GM21528 (cell line): ENCODE measurements at regions not wholly inside any gene's neighbourhood (a gene's known extent, or its start where the extent isn't known, plus 50 kb on each side); places are given as distances from the start of the nearest gene placed in this dataset.
"Not testable (repeated sequence)": the region's sequence is repeated elsewhere in the genome, so short reads cannot be mapped to it uniquely, and the experiment has no call there.

Experiments used
- ATAC-seq: cut with Tn5 transposase; IDR thresholded peaks from one replicate; pipeline ENCODE4 v1.9.1; 2021; ENCODE audit warnings: mild to moderate bottlenecking, moderate library complexity; ENCODE audit not compliant: unreplicated experiment, low FRiP score

DNA sequence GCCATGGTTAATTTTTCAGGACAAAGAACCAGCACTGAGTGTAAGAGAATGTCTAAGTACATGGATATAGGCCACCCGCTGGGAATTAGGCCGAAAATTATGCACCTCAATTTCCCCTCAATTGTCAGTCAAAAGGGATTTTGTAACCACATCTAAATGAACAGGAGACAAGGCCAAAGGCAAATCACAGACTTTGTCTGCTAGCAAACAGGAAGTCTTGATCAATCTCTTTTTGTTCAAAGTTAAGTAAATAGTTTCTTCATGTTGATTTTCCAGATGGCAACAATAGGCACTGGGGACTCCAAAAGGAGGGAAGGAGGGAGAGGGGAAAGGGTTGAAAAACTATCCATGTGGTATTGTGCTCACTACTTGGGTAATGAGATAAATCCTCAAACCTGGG, 276.0 kb downstream of the COG6 start:
- no peak for ATAC-seq

DNA sequence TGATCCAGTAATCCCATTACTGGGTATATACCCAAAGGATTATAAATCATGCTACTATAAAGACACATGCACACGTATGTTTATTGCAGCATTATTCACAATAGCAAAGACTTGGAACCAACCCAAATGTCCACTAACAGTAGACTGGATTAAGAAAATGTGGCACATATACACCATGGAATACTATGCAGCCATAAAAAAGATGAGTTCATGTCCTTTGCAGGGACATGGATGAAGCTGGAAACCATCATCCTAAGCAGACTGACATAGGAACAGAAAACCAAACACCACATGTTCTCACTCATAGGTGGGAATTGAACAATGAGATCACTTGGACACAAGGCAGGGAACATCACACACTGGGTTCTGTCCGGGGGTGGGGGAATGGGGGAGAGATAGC, 277.1 kb downstream of the COG6 start:
- not testable (repeated sequence) for ATAC-seq

GRCh38 chr13:39935155-39935554, 279.7 kb downstream of the COG6 start:
- ATAC-seq, result no peak

DNA sequence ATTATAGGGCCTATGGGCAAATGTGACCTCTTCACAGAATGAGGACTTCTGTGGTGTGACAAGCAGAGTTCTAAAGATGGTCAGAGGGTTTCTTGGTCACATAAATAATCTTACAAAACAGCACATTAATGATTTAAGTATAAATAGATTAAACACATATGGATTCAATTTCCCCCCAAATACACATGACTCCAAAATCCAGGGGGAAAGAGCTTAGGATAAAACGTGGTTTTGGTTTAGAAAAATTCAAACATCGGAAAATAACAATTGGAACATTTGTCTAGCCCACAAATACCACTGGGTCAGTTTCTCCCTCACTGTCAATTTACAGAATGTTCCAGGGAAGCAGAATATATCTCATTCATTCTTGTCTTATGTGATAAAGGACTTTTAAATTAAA, 283.1 kb downstream of the COG6 start:
- ATAC-seq, result no peak

GRCh38 chr13:39941236-39941635, 285.8 kb downstream of the COG6 start:
- ATAC-seq, result no peak

GRCh38 chr13:39941911-39942551, 286.6 kb downstream of the COG6 start:
- no peak for ATAC-seq

DNA sequence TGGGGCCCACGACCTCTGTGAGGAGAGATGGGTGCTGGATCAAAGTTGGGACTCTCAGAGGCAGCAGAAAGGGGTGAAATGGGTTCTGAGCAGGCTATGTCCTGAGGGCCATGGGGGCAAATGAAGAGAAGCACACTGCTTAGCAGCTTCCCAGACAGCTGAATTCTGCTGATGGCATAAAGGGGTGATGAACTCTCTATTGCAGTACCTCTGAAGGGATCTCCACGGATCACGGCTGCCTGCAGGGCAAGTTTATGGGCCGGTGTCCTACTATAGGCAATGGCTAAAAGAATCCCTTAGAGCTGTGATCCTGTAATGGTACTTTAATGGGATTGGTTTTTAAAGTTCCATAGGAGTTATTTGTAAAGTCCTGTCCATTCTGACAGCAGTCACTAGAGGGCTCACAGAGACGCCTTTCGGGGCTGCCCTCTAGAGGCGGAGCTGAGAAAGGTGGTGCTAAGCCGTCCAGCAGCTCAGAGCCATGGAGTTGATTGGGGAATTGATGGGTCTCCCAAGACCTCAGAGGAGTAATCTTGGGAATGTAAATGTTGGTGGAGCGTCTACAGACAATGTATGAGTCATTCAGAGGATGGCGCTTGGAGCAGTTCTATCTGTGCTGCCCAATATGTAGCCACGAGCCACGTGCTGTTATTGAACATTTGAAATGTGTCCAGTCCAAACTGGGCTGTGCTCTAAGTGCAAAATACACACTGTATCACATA, 287.3 kb downstream of the COG6 start:
- peak; percentile 92 for ATAC-seq

GRCh38 chr13:39943711-39944110, 288.2 kb downstream of the COG6 start:
- ATAC-seq, result no peak

- no peak for ATAC-seq
These were observed 289.8 kb downstream of the COG6 start for GRCh38 chr13:39945226-39945625.

GRCh38 chr13:39946769-39947168, 291.3 kb downstream of the COG6 start:
- no peak for ATAC-seq

DNA sequence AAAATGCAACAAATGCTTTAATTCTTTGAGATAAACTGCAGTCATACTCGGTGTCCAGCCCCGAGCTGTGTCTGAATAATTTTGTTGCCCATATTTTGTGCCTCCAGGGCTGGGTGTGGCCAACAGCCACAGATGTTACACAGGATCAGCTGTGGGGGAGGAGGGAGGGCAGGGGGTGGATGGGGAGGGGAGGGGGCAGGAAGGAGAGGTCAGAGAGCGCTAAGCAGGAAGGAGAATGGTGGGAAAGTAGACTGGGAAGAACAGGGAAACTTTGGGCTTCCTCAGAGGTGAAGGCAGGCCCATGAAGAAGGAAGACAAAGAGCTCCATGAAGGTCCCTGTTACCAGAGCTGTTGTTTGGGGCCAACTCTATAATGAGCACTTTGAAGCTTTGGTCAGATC, 295.8 kb downstream of the COG6 start:
- ATAC-seq, result no peak

- ATAC-seq, result no peak
These were observed 297.1 kb downstream of the COG6 start for GRCh38 chr13:39952249-39953233.

DNA sequence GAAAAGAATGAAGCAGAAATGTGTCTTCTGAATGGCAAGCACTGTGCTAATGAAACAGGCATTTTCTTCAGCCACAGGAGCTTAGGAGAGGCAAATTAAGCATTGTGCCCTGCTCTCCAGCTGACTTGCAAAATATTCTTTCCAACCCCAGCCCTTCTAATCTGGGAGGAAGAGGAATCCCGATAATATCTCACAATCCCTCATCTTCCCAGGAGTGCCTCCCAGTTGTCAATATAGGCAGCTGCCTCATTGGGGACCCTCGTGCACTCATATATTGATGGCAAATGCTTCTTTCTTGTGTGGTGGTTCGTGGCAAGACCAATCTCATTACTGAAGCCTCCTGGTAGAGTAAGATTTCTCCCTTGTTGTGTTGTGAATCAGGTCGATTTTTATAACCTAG, 299.0 kb downstream of the COG6 start:
- no peak for ATAC-seq

DNA sequence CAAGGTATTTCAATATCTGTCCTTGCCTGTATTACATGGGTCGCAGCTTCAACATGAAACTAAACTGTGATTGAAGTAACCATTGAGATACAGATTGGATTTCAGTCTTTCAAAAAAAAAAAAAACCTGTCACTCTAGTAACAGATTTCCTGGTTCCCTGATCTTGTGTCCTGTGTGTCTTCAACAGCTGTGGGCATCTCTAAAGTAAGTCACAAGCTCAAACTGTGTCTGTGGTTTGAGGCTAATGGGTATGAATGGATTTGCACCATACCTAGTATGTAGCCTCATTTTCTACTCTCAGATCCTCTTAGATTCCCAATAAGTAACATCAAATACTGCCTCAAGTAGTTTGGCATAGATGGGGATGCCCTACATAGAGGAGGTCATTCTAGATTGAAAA, 300.1 kb downstream of the COG6 start:
- no peak for ATAC-seq

- no peak for ATAC-seq
These were observed 300.6 kb downstream of the COG6 start for GRCh38 chr13:39956036-39956435.

DNA sequence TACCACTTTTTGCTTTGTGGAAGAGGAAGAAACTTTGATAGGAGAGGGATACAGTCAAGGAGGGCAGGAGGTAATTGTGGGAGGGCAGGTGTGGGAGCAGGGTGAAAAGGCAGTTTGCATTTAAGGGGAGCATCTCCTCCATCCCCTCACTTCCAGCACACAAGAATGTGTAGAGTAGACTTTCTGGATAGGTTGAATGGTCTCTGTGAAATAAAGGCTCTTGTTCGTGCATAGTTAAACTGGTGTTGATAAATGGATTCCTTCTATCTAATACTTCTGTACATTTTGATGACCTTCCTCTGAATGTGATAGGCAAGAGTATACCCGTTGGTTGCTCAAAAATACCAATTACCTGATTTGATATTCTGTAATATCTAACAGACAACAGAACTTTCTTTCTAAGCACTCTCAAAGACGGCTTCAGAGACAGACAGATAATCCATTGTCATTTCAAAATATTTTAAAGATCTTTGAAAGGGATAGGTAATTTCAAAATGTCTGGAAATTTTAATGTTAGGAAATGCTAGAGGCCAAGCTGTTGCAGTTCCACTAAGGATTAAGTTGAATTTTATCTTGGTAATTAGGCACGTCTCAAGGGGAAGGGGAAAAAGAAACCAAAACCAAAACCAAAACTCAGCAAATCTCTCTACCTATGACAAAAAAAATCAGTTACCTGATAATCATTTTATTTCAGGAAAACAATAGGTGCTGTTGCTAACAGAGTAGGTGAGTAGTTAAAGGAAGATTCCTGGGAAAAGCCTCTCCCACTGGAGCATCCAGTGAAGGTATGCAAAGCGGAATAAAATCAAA, 302.6 kb downstream of the COG6 start:
- no peak for ATAC-seq

DNA sequence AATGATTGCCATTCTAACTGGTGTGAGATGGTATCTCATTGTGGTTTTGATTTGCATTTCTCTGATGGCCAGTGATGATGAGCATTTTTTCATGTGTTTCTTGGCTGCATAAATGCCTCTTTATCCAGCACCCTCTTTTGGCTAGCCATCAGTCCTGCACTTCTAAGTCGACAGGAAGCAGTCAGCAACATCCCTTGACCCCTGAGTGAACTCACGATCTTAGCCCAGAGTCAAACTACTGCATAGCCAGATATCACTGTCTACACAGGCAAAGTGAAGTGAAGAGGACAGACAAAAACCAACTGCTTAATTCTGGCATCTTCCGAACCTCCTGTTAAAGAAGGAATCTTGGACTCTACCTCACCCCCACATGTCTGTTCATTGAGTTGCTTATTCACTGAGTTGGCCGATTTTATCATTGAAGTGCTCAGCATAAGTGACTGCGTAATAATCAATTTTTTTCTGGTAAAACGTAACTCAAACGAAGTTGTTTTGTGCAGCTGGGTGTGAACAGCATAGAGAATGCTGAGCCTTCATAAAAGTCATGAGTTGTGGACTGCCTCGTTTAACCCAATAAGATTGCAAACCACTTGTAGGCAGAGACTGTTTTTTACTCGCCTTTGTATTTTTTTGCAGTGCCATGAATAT, 304.2 kb downstream of the COG6 start:
- ATAC-seq, result no peak

DNA sequence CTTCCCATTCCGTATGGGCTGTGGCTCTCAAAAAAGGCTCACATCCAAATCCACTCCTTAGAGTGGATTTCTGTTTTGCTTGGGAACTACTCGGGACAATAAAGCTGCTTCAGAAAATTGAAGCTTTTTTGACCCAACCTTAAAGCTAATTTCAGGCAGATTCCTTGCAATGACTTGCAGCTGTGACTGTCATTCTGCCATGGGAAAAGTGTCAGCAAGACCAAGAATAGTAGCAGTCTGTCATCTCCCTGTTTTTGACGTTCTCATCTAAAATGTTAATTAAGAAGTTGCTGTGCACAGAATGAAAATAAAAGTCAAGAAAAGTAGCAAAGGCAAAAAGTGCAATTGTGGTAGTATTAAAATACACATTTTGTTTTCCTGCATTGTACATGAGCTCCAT, 304.7 kb downstream of the COG6 start:
- no peak for ATAC-seq

DNA sequence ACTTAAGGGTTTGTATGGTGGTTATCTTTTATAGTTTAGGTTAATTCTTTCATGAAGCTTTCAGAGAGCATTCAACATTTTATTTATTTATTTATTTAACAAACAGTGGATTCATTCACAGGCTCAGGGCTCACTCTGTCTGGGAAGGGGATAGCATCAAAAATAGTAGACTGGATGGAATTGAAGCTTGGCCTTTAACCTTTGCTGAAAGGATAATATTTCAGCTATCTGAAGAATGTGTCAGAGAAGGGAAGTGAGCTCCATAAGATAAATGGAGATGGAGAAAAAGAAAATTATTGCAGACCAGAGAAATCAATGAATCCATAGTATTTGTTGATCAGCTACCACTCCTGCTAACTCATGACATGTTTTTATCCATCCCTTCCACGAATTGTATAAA, 305.6 kb downstream of the COG6 start:
- no peak for ATAC-seq

- no peak for ATAC-seq
These were observed 308.1 kb downstream of the COG6 start for GRCh38 chr13:39963612-39964011.
